K562 (cell line): ENCODE measurements at regions not wholly inside any gene's neighbourhood (a gene's known extent, or its start where the extent isn't known, plus 50 kb on each side); places are given as distances from the start of the nearest gene placed in this dataset.

ENCODE experiments used
- ATAC-seq: fragments of 200-7000 bp; cut with Tn5 transposase; 3 replicates; pipeline ENCODE4 v1.9.1; 2020; ENCODE audit warnings: moderate library complexity
- BruUV-seq: library from RNA; stranded (reverse); fragments of 400-500 nt; replicated peaks from 2 replicates; lab custom pipeline; 2021; lab: Mats Ljungman, UMichigan
- CTCF ChIA-PET: fragments of 300-600 bp; formaldehyde crosslinking; extraction: SDS; loops from one replicate; lab custom pipeline; 2021; ENCODE audit warnings: low intra/inter-chr PET ratio; lab: Yijun Ruan, JAX
- POLR2A ChIA-PET: fragments of 300-600, 350-650 bp; sonication (Branson Sonifier 250); formaldehyde crosslinking; extraction: SDS; loops from one replicate; lab custom pipeline; 2021; ENCODE audit warnings: antibody characterized with exemption, inconsistent platforms; lab: Yijun Ruan, JAX
- DNase-seq, 4 experiments: peaks; one replicate each; pipeline versions ENCODE4 v3.0.0 to v3.0.0-alpha.2; 2011 to 2018; ENCODE audit warnings: low spot score in 3 of 4, mixed read lengths in 3 of 4; ENCODE audit errors: extremely low read depth in 1 of 4
- FAIRE-seq: peaks from 2 replicates; lab custom pipeline; 2011; peaks lifted over from hg19 to GRCh38; lab: Jason Lieb, UNC
- H2AFZ ChIP-seq: 2 replicates; pipeline ENCODE4 v1.6.0; 2011; ENCODE audit warnings: low read depth, low read length, control low read depth, inconsistent platforms
- H3K27ac ChIP-seq: fragments of 200-600 bp; 3 replicates; pipeline ENCODE4 v1.8.0; 2011; ENCODE audit warnings: low read depth, mild to moderate bottlenecking, control low read depth, inconsistent platforms, low read length, moderate library complexity, mixed read lengths; ENCODE audit errors: extremely low read depth
- H3K27me3 ChIP-seq, 2 experiments: fragments of 300-600 bp in 1 of 2; 2 replicates in 1 of 2; 3 replicates in 1 of 2; pipeline versions ENCODE4 v1.6.0 to v1.8.0; 2011; ENCODE audit warnings: inconsistent platforms in 2 of 2, low read length in 2 of 2, mild to moderate bottlenecking in 1 of 2, mixed read lengths in 1 of 2, moderate library complexity in 1 of 2; ENCODE audit not compliant: control insufficient read depth in 2 of 2, insufficient read depth in 2 of 2
- H3K36me3 ChIP-seq: fragments of 300-600 bp; 3 replicates; pipeline ENCODE4 v1.8.0; 2011; ENCODE audit warnings: mild to moderate bottlenecking, low read length, inconsistent platforms; ENCODE audit not compliant: control insufficient read depth, insufficient read depth
- H3K4me1 ChIP-seq, 2 experiments: fragments of 200-600 bp in 1 of 2; replicated peaks in 1 of 2; 2 replicates in 1 of 2; 3 replicates in 1 of 2; pipeline versions ENCODE4 v1.5.1 to v1.8.0; 2011; ENCODE audit warnings: inconsistent platforms in 2 of 2, low read length in 2 of 2, mild to moderate bottlenecking in 1 of 2, mixed read lengths in 1 of 2, moderate library complexity in 1 of 2; ENCODE audit not compliant: control insufficient read depth in 2 of 2, insufficient read depth in 2 of 2
- H3K4me2 ChIP-seq: 2 replicates; pipeline ENCODE4 v1.6.1; 2011; ENCODE audit warnings: low read length, control low read depth, inconsistent platforms, mixed read lengths; ENCODE audit not compliant: insufficient read depth
- H3K4me3 ChIP-seq: fragments of 200-600 bp; sonication (generic), shearing (Covaris generic); 2 replicates; pipeline ENCODE4 v1.5.1; 2016; ENCODE audit warnings: control low read depth, inconsistent platforms
- H3K79me2 ChIP-seq: fragments of 200-600 bp; 3 replicates; pipeline ENCODE4 v1.8.0; 2011; ENCODE audit warnings: low read length, inconsistent platforms; ENCODE audit not compliant: control insufficient read depth, insufficient read depth
- H3K9ac ChIP-seq, 2 experiments: 2 replicates each; pipeline versions ENCODE4 v1.6.0 to v1.6.1; 2011; ENCODE audit warnings: low read depth in 2 of 2, low read length in 2 of 2, control low read depth in 1 of 2, inconsistent platforms in 1 of 2, mild to moderate bottlenecking in 1 of 2, mixed read lengths in 1 of 2; ENCODE audit not compliant: insufficient read depth in 1 of 2
- H3K9me1 ChIP-seq: one replicate; pipeline ENCODE4 v1.6.0; 2011; ENCODE audit warnings: inconsistent platforms, mild to moderate bottlenecking, low read length, moderate library complexity; ENCODE audit not compliant: control insufficient read depth, insufficient read depth
- H3K9me3 ChIP-seq: replicated peaks from 2 replicates; pipeline ENCODE4 v1.5.1; 2011; ENCODE audit warnings: low read depth, low read length, inconsistent platforms; ENCODE audit not compliant: control insufficient read depth, insufficient read depth
- H4K20me1 ChIP-seq: replicated peaks from 2 replicates; pipeline ENCODE4 v1.6.1; 2011; ENCODE audit warnings: low read length, inconsistent platforms, mixed read lengths; ENCODE audit not compliant: control insufficient read depth, insufficient read depth
- CEBPB ChIP-seq: fragments of 450-650 bp; IDR thresholded peaks from 2 replicates; pipeline ENCODE4 v1.6.1; 2016; ENCODE audit warnings: missing genetic modification characterization, missing compliant biosample characterization
- GATAD2A ChIP-seq: fragments of 450-650 bp; IDR thresholded peaks from 2 replicates; pipeline ENCODE4 v1.6.1; 2017
- MEF2A ChIP-seq: IDR thresholded peaks from 2 replicates; pipeline ENCODE4 v1.6.1; 2011; ENCODE audit warnings: low read depth, mild to moderate bottlenecking, low read length, moderate library complexity; ENCODE audit not compliant: control insufficient read depth
- RB1 ChIP-seq: fragments of 450-650 bp; IDR thresholded peaks from 2 replicates; pipeline ENCODE4 v1.6.1; 2017; ENCODE audit warnings: low read depth, mild to moderate bottlenecking
- ZHX1 ChIP-seq: fragments of 150-350 bp; conservative IDR thresholded peaks from 2 replicates; pipeline ENCODE4 v1.6.1; 2014; ENCODE audit warnings: low read length
- ZNF644 ChIP-seq: fragments of 200-800 bp; sonication (Bioruptor generic); IDR thresholded peaks from 2 replicates; pipeline ENCODE4 v1.6.1; 2016; ENCODE audit warnings: low read depth, missing genetic modification characterization, missing compliant biosample characterization
- ZNF695 ChIP-seq: fragments of 450-650 bp; formaldehyde crosslinking; IDR thresholded peaks from 2 replicates; pipeline ENCODE4 v1.4.0; 2020; ENCODE audit warnings: mild to moderate bottlenecking, moderate library complexity
- ZNF764 ChIP-seq: fragments of 250-450 bp; sonication (Bioruptor Pico); IDR thresholded peaks from 2 replicates; pipeline ENCODE4 v1.4.0; 2020; ENCODE audit warnings: low read depth, mild to moderate bottlenecking, moderate library complexity
- ZSCAN29 ChIP-seq: fragments of 450-650 bp; IDR thresholded peaks from 2 replicates; pipeline ENCODE4 v1.6.1; 2017
- WGBS: fragments of 100-300 bp; shearing (Covaris generic); methylation state at CpG from one replicate; pipeline ENCODE4 v1.1.6; 2016; ENCODE audit warnings: low coverage, mixed read lengths; ENCODE audit not compliant: insufficient coverage; ENCODE audit errors: missing lambda C conversion rate; 5-methylcytosine and 5-hydroxymethylcytosine counted together
- in situ Hi-C: fragments of 300-500 bp; cut with MboI; formaldehyde crosslinking; loops from 4 replicates; pipeline ENCODE4 v1.15.0; 2018; ENCODE audit warnings: inconsistent platforms, mixed read lengths
- intact Hi-C: fragments of 100-400 bp; cut with micrococcal nuclease; formaldehyde crosslinking; loops from 2 replicates; pipeline ENCODE4 v1.14.2; 2022
- TF ChIP-seq, protein P1 (sequence below): IDR thresholded peaks from 2 replicates; pipeline ENCODE4 v1.6.1; 2014; ENCODE audit warnings: antibody characterized with exemption
- TF ChIP-seq, protein P2 (sequence below): sonication (generic); formaldehyde crosslinking; IDR thresholded peaks from 2 replicates; pipeline ENCODE4 v1.8.0; 2022; ENCODE audit warnings: mild to moderate bottlenecking, missing genetic modification reagents

GRCh38 chr2:18432999-18433398 lies 127.5 kb downstream of the RDH14 start:
- Histone ChIP-seq H3K4me3 (no peak overlapping the region), H3K27me3 (no peaks in the 10 kb centered on the region), H3K9me1 (no peaks in the 10 kb centered on the region), H3K4me1 (no peaks in the 10 kb centered on the region), H3K79me2 (no peaks in the 10 kb centered on the region), H4K20me1 (no peaks in the 10 kb centered on the region), H3K27ac (no peak overlapping the region), H2AFZ (no peak overlapping the region), H3K36me3 (no peaks in the 10 kb centered on the region), H3K9ac (no peak overlapping the region), H3K9me3 (no peaks in the 10 kb centered on the region), H3K4me2 (no peak overlapping the region)
- TF ChIP-seq CEBPB (no peak), ZSCAN29 (no peak), ZNF764 (CRISPR knock-in tag) (no peak), MEF2A (no peak), ZHX1 (no peak), ZNF695 (CRISPR knock-in tag) (no peak), RB1 (no peak), ZNF644 (tag) (no peak), GATAD2A (no peak)
- TF ChIP-seq, protein P1, sequence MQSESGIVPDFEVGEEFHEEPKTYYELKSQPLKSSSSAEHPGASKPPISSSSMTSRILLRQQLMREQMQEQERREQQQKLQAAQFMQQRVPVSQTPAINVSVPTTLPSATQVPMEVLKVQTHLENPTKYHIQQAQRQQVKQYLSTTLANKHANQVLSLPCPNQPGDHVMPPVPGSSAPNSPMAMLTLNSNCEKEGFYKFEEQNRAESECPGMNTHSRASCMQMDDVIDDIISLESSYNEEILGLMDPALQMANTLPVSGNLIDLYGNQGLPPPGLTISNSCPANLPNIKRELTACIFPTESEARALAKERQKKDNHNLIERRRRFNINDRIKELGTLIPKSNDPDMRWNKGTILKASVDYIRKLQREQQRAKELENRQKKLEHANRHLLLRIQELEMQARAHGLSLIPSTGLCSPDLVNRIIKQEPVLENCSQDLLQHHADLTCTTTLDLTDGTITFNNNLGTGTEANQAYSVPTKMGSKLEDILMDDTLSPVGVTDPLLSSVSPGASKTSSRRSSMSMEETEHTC, result no peak
- TF ChIP-seq, protein P2, sequence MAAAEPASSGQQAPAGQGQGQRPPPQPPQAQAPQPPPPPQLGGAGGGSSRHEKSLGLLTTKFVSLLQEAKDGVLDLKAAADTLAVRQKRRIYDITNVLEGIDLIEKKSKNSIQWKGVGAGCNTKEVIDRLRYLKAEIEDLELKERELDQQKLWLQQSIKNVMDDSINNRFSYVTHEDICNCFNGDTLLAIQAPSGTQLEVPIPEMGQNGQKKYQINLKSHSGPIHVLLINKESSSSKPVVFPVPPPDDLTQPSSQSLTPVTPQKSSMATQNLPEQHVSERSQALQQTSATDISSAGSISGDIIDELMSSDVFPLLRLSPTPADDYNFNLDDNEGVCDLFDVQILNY, result no peak
- POLR2A ChIA-PET, result no interaction called here
- no peak for FAIRE-seq
- intact Hi-C loops, result no loop called here
- DNase-seq, result no peak
- BruUV-seq, result no TSS peak
- in situ Hi-C loops, result loop anchor here (5.0 to 25.0 kb wide), 2 partner anchors 929 to 1429 kb away; partner anchors contain the start of gene OSR1
- WGBS, result 0% methylated on average over 5 of the region's 5 CpGs
- ATAC-seq, result no peak
- CTCF ChIA-PET, result no interaction called here
